PC-3 (cell line): ENCODE measurements at regions not wholly inside any gene's neighbourhood (a gene's known extent, or its start where the extent isn't known, plus 50 kb on each side); places are given as distances from the start of the nearest gene placed in this dataset.

ENCODE experiments used
- CTCF ChIP-seq: fragments of 300-600 bp; sonication (generic); conservative IDR thresholded peaks from 2 replicates; pipeline ENCODE4 v1.5.1; 2017; ENCODE audit warnings: antibody characterized with exemption, low read depth, mild to moderate bottlenecking, low read length
- EZH2 ChIP-seq: fragments of 300-600 bp; sonication (generic); IDR thresholded peaks from one replicate; pipeline ENCODE4 v1.6.1; 2017; ENCODE audit warnings: antibody characterized with exemption, mild to moderate bottlenecking, low read length; ENCODE audit not compliant: unreplicated experiment
- EZH2phosphoT487 ChIP-seq: fragments of 300-600 bp; sonication (generic); IDR thresholded peaks from 2 replicates; pipeline ENCODE4 v1.6.1; 2018; ENCODE audit warnings: mild to moderate bottlenecking, antibody characterized with exemption, low read length, borderline replicate concordance

- no peak for TF ChIP-seq EZH2
- TF ChIP-seq CTCF = no peak
- TF ChIP-seq EZH2phosphoT487 = no peak
These were observed 327.8 kb upstream of the FANCL start for GRCh38 chr2:58568901-58569300.
